ENCODE measurements at regions not wholly inside any gene's neighbourhood (a gene's known extent, or its start where the extent isn't known, plus 50 kb on each side); places are given as distances from the start of the nearest gene placed in this dataset.

DNA sequence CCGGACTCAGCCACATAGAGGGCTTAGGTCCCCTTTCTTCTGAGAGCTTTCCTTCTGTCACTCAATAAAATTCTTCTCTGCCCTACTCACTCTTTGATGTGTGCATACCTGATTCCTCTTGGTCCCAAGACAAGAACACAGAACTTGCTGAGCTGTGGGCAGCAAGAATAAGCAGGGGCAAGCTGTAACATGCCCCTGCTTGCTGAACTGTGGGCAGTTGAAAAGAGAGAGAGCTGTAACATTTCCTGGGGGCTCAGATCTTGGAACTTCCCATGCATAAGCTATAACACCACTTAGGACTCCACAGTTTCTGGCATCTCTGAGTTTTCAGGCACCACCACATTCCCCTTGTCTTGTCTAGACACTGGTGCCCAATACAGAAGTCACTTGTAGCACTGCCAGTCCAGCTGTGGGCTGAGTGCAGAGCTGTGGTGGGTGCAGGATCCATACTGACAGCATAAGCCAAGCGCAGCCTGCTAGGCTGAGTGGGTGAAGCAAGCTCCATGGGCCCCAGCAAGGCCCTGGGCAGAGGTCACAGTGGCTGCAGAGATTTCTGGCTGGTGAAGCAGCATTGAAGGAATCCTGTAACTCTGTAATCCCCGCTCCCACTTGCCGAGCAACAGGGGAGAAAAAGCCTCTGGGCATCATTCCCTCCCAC lies 241.2 kb downstream of the PCDH10 start (continued):
- TF ChIP-seq, protein P1, sequence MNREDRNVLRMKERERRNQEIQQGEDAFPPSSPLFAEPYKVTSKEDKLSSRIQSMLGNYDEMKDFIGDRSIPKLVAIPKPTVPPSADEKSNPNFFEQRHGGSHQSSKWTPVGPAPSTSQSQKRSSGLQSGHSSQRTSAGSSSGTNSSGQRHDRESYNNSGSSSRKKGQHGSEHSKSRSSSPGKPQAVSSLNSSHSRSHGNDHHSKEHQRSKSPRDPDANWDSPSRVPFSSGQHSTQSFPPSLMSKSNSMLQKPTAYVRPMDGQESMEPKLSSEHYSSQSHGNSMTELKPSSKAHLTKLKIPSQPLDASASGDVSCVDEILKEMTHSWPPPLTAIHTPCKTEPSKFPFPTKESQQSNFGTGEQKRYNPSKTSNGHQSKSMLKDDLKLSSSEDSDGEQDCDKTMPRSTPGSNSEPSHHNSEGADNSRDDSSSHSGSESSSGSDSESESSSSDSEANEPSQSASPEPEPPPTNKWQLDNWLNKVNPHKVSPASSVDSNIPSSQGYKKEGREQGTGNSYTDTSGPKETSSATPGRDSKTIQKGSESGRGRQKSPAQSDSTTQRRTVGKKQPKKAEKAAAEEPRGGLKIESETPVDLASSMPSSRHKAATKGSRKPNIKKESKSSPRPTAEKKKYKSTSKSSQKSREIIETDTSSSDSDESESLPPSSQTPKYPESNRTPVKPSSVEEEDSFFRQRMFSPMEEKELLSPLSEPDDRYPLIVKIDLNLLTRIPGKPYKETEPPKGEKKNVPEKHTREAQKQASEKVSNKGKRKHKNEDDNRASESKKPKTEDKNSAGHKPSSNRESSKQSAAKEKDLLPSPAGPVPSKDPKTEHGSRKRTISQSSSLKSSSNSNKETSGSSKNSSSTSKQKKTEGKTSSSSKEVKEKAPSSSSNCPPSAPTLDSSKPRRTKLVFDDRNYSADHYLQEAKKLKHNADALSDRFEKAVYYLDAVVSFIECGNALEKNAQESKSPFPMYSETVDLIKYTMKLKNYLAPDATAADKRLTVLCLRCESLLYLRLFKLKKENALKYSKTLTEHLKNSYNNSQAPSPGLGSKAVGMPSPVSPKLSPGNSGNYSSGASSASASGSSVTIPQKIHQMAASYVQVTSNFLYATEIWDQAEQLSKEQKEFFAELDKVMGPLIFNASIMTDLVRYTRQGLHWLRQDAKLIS (CRISPR knock-in tag; IDR thresholded peaks at IDR 0.05; ENCODE audit: borderline replicate concordance) = no peak
- TF ChIP-seq ELF4 (CRISPR knock-in tag; IDR thresholded peaks at IDR 0.05; ENCODE audit: low read depth) (no peak), SP1 (CRISPR knock-in tag; conservative IDR thresholded peaks at IDR 0.05) (no peak)

DNA sequence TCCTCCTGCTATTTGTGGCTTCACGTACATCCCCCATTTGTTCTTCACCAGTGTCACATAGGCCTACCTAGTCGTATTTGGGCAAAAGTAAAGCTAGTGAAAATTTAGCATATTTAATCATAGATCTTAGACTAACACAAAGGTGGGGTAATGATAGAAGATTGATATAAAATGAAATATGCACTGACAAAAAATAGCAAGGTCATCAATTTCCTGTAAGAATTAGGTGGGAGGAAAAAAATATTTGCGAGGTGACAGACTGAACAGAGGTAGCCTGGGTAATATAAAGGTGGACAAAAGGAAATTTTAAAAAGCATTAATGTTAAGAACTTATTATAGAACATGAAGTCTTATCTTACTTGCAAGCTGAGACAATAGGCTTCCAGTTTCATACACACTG lies 239.9 kb downstream of the PCDH10 start:
- CTCF ChIA-PET = interaction anchor here (1.6 kb wide), 1 partner anchor 235 kb away, joined by 6 read pairs; no protein-coding TSS in a partner anchor

More for the DNA sequence above, 239.9 kb downstream of the PCDH10 start:
- no peak for DNase-seq (ENCODE audit: low spot score)
- POLR2A ChIA-PET = no interaction called here
- Mint-ChIP-seq H3K27ac (no peak overlapping the region), H3K36me3 (no peaks in the 10 kb centered on the region), H3K9me3 (peaks cover 3% of the 10 kb centered on the region; the same call in 1 of the 2 replicates), H3K4me3 (no peak overlapping the region), H3K27me3 (ENCODE audit: low read depth) (no peaks in the 10 kb centered on the region), H3K4me1 (peaks cover 13% of the 10 kb centered on the region)
- no peak for TF ChIP-seq FOXP1 (CRISPR knock-in tag; IDR thresholded peaks at IDR 0.05; ENCODE audit: borderline replicate concordance)
- TF ChIP-seq, protein P2, sequence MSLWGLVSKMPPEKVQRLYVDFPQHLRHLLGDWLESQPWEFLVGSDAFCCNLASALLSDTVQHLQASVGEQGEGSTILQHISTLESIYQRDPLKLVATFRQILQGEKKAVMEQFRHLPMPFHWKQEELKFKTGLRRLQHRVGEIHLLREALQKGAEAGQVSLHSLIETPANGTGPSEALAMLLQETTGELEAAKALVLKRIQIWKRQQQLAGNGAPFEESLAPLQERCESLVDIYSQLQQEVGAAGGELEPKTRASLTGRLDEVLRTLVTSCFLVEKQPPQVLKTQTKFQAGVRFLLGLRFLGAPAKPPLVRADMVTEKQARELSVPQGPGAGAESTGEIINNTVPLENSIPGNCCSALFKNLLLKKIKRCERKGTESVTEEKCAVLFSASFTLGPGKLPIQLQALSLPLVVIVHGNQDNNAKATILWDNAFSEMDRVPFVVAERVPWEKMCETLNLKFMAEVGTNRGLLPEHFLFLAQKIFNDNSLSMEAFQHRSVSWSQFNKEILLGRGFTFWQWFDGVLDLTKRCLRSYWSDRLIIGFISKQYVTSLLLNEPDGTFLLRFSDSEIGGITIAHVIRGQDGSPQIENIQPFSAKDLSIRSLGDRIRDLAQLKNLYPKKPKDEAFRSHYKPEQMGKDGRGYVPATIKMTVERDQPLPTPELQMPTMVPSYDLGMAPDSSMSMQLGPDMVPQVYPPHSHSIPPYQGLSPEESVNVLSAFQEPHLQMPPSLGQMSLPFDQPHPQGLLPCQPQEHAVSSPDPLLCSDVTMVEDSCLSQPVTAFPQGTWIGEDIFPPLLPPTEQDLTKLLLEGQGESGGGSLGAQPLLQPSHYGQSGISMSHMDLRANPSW (CRISPR knock-in tag; conservative IDR thresholded peaks at IDR 0.05; ENCODE audit: low read depth) = no peak
- TF ChIP-seq RORB (CRISPR knock-in tag; IDR thresholded peaks at IDR 0.05) = no peak
- TF ChIP-seq TEAD1 (CRISPR knock-in tag; IDR thresholded peaks at IDR 0.05) = no peak
- TF ChIP-seq, protein P3, sequence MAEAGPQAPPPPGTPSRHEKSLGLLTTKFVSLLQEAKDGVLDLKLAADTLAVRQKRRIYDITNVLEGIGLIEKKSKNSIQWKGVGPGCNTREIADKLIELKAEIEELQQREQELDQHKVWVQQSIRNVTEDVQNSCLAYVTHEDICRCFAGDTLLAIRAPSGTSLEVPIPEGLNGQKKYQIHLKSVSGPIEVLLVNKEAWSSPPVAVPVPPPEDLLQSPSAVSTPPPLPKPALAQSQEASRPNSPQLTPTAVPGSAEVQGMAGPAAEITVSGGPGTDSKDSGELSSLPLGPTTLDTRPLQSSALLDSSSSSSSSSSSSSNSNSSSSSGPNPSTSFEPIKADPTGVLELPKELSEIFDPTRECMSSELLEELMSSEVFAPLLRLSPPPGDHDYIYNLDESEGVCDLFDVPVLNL (CRISPR knock-in tag; IDR thresholded peaks at IDR 0.05; ENCODE audit: borderline replicate concordance, low read depth) = no peak
- no peak for TF ChIP-seq ATF1 (CRISPR knock-in tag; IDR thresholded peaks at IDR 0.05)
- TF ChIP-seq, protein P4, sequence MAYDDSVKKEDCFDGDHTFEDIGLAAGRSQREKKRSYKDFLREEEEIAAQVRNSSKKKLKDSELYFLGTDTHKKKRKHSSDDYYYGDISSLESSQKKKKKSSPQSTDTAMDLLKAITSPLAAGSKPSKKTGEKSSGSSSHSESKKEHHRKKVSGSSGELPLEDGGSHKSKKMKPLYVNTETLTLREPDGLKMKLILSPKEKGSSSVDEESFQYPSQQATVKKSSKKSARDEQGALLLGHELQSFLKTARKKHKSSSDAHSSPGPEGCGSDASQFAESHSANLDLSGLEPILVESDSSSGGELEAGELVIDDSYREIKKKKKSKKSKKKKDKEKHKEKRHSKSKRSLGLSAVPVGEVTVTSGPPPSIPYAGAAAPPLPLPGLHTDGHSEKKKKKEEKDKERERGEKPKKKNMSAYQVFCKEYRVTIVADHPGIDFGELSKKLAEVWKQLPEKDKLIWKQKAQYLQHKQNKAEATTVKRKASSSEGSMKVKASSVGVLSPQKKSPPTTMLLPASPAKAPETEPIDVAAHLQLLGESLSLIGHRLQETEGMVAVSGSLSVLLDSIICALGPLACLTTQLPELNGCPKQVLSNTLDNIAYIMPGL (CRISPR knock-in tag; IDR thresholded peaks at IDR 0.05) = no peak
- TF ChIP-seq IRF2 (CRISPR knock-in tag; IDR thresholded peaks at IDR 0.05; ENCODE audit: borderline replicate concordance, low read depth) = no peak
- no peak for TF ChIP-seq NR2C2 (CRISPR knock-in tag; IDR thresholded peaks at IDR 0.05)
- TF ChIP-seq, protein P5, sequence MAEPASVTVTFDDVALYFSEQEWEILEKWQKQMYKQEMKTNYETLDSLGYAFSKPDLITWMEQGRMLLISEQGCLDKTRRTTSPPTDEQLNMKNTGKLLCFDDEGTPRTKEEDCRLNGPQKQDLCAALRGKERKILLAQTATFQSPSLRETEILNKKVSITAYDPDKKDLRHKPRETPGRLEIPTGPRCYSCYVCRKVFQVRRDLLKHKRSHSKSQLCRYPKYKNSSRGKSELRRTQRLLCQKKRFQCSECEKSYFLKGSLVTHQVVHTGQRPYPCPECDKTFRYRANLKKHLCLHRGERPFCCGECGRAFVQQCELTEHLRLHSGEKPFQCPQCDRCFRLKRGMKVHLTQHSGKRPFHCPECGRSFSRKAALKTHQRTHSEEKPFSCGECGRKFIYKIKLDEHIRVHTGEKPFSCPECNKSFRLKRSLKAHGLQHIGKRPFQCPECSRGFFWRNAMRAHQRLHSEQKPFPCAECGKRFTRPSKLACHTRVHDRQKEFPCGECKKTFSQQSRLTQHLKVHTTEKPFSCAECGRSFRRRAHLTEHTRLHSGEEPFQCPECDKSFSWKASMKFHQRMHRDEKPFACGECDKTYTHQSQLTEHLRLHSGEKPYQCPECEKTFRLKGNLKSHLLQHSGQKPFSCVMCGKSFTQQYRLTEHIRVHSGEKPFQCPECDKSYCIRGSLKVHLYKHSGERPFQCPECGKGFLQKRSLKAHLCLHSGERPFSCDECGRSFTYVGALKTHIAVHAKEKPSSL (CRISPR knock-in tag; conservative IDR thresholded peaks at IDR 0.05) = no peak
- no peak for TF ChIP-seq SMAD4 (CRISPR knock-in tag; IDR thresholded peaks at IDR 0.05)
- TF ChIP-seq ZNF317 (CRISPR knock-in tag; IDR thresholded peaks at IDR 0.05; ENCODE audit: borderline replicate concordance, low read depth) = no peak
- no peak for TF ChIP-seq CREB1 (CRISPR knock-in tag; IDR thresholded peaks at IDR 0.05)
- no peak for TF ChIP-seq JUN (CRISPR knock-in tag; IDR thresholded peaks at IDR 0.05)
- no peak for TF ChIP-seq NR3C1 (CRISPR knock-in tag; conservative IDR thresholded peaks at IDR 0.05; ENCODE audit: low read depth)
- ATAC-seq = no peak

All from WTC11 (cell line).